ENCODE measurements at regions not wholly inside any gene's neighbourhood (a gene's known extent, or its start where the extent isn't known, plus 50 kb on each side); places are given as distances from the start of the nearest gene placed in this dataset.

DNA sequence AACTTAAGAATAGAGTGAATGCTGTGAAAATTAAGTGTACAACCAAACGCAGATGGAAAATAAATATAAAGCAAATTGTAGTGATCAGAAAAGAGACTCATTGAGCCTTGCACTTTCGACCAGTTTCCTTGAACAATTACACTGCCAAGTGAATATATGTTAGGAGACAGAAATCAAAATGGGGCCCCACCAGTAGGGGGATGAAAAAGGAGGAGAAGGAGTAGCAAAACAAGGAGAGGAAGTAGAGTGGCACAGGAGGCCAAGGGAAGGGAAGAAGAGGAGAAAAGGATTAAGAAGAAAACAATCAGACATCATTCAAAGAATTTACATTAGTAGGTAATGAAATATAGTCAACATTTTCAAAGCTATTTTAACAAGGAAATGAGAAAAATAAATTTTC, 1770.6 kb downstream of the PLA2G4A start:
- Histone ChIP-seq H3K4me3 (ENCODE audit: low read length in 3 of 3) (no peak overlapping the region), H3K36me3 (ENCODE audit: control insufficient read depth in 2 of 3, insufficient read depth in 3 of 3, low read length in 3 of 3) (no peaks in the 10 kb centered on the region), H3K27me3 (ENCODE audit: control insufficient read depth, insufficient read depth, low read length) (no peaks in the 10 kb centered on the region), H3K4me1 (ENCODE audit: control insufficient read depth in 2 of 3, insufficient read depth in 2 of 3, low read depth in 1 of 3, low read length in 3 of 3) (no peaks in the 10 kb centered on the region), H3K9ac (ENCODE audit: low read length in 3 of 3) (no peak overlapping the region), H3K9me3 (ENCODE audit: control insufficient read depth in 2 of 3, insufficient read depth in 1 of 3, low read length in 3 of 3) (no peaks in the 10 kb centered on the region), H3K27ac (ENCODE audit: low read depth in 2 of 2, low read length in 2 of 2) (no peak overlapping the region)
- FAIRE-seq (no peak), DNase-seq (no peak)
- intact Hi-C loops (cut with DNase I), result no loop called here
- TF ChIP-seq, protein P1, sequence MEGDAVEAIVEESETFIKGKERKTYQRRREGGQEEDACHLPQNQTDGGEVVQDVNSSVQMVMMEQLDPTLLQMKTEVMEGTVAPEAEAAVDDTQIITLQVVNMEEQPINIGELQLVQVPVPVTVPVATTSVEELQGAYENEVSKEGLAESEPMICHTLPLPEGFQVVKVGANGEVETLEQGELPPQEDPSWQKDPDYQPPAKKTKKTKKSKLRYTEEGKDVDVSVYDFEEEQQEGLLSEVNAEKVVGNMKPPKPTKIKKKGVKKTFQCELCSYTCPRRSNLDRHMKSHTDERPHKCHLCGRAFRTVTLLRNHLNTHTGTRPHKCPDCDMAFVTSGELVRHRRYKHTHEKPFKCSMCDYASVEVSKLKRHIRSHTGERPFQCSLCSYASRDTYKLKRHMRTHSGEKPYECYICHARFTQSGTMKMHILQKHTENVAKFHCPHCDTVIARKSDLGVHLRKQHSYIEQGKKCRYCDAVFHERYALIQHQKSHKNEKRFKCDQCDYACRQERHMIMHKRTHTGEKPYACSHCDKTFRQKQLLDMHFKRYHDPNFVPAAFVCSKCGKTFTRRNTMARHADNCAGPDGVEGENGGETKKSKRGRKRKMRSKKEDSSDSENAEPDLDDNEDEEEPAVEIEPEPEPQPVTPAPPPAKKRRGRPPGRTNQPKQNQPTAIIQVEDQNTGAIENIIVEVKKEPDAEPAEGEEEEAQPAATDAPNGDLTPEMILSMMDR (IDR thresholded peaks at IDR 0.05; ENCODE audit: borderline replicate concordance, extremely low read depth, insufficient read depth), result no peak

DNA sequence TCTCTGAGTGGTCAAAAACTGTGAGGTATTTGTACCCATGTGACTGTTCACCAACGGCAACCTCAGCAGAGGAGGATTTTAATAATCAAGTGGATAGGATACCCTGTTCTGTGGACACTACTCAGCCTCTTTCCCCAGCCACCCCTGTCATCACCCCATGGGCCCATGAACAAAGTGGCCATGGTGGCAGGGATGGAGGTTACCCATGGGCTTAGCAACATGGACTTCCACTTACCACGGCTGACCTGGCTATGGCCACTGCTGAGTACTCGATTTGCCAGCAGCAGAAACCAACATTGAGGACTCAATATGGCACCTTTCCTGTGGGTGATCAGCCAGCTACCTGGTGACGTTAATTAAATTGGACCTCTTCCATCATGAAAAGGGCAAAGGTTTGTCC, 1782.7 kb downstream of the PLA2G4A start:
- FAIRE-seq (no peak), DNase-seq (no peak)
- Histone ChIP-seq H3K4me3 (ENCODE audit: low read length in 3 of 3) (no peak overlapping the region), H3K36me3 (ENCODE audit: control insufficient read depth in 2 of 3, insufficient read depth in 3 of 3, low read length in 3 of 3) (no peaks in the 10 kb centered on the region), H3K27ac (ENCODE audit: low read depth in 2 of 2, low read length in 2 of 2) (no peak overlapping the region), H3K9ac (ENCODE audit: low read length in 3 of 3) (no peak overlapping the region), H3K9me3 (ENCODE audit: control insufficient read depth in 2 of 3, insufficient read depth in 1 of 3, low read length in 3 of 3) (peaks cover 0 to 11% (median 0%) of the 10 kb centered on the region in 3 donors), H3K27me3 (ENCODE audit: control insufficient read depth, insufficient read depth, low read length) (no peaks in the 10 kb centered on the region), H3K4me1 (ENCODE audit: control insufficient read depth in 2 of 3, insufficient read depth in 2 of 3, low read depth in 1 of 3, low read length in 3 of 3) (no peaks in the 10 kb centered on the region)
- intact Hi-C loops (cut with DNase I), result no loop called here
- TF ChIP-seq, protein P1 (IDR thresholded peaks at IDR 0.05; ENCODE audit: borderline replicate concordance, extremely low read depth, insufficient read depth), result no peak

DNA sequence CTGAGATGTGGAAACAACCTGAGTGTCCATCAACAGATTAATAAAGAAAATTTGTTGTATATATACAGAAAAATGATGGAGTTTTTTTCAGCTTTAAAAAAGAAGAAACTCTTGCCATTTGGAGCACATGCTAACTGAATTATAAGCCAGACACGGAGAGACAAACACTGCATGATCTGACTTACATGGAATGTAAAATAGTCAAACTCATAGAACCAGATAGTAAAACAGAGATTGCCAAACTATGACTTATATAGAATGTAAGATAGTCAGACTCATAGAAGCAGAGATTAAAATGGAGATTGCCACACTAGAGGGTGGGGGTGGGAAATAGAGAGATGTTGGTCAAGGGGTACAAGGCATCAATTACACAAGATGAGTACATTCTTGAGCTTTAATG, 1786.6 kb downstream of the PLA2G4A start:
- intact Hi-C loops (cut with DNase I), result no loop called here
- H3K4me3 ChIP-seq (ENCODE audit: low read length in 3 of 3), result no peak overlapping the region
- H3K4me1 ChIP-seq (ENCODE audit: control insufficient read depth in 2 of 3, insufficient read depth in 2 of 3, low read depth in 1 of 3, low read length in 3 of 3), result no peaks in the 10 kb centered on the region
- no peak overlapping the region for H3K9ac ChIP-seq (ENCODE audit: low read length in 3 of 3)
- TF ChIP-seq, protein P1 (IDR thresholded peaks at IDR 0.05; ENCODE audit: borderline replicate concordance, extremely low read depth, insufficient read depth), result no peak
- no peaks in the 10 kb centered on the region for H3K36me3 ChIP-seq (ENCODE audit: control insufficient read depth in 2 of 3, insufficient read depth in 3 of 3, low read length in 3 of 3)
- no peaks in the 10 kb centered on the region for H3K27me3 ChIP-seq (ENCODE audit: control insufficient read depth, insufficient read depth, low read length)
- FAIRE-seq (no peak), DNase-seq (no peak)
- peaks cover 0 to 7% (median 0%) of the 10 kb centered on the region in 3 donors for H3K9me3 ChIP-seq (ENCODE audit: control insufficient read depth in 2 of 3, insufficient read depth in 1 of 3, low read length in 3 of 3)
- no peak overlapping the region for H3K27ac ChIP-seq (ENCODE audit: low read depth in 2 of 2, low read length in 2 of 2)

DNA sequence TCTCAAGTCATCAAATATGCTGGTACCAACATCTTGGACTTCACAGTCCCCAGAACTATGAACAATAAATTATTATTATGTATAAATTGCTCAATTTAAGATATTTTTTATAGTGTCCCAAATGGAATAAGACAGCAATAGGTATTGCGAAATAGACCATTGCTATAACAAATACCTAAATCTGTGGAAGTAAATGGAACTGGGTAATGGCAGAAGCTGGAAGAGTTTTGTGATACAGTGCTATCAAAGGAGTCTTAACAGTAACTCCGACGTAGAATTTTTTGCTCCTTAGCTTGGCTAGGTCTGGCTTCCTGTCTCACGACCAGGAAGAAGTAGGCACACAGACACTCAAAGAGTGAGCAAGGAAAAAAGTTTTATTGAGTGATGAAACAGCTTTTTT, 1791.5 kb downstream of the PLA2G4A start:
- Histone ChIP-seq H3K9ac (ENCODE audit: low read length in 3 of 3) (no peak overlapping the region), H3K27me3 (ENCODE audit: control insufficient read depth, insufficient read depth, low read length) (no peaks in the 10 kb centered on the region), H3K4me3 (ENCODE audit: low read length in 3 of 3) (no peak overlapping the region), H3K27ac (ENCODE audit: low read depth in 2 of 2, low read length in 2 of 2) (no peak overlapping the region), H3K9me3 (ENCODE audit: control insufficient read depth in 2 of 3, insufficient read depth in 1 of 3, low read length in 3 of 3) (no peaks in the 10 kb centered on the region), H3K36me3 (ENCODE audit: control insufficient read depth in 2 of 3, insufficient read depth in 3 of 3, low read length in 3 of 3) (no peaks in the 10 kb centered on the region), H3K4me1 (ENCODE audit: control insufficient read depth in 2 of 3, insufficient read depth in 2 of 3, low read depth in 1 of 3, low read length in 3 of 3) (no peaks in the 10 kb centered on the region)
- no peak for DNase-seq
- FAIRE-seq, result no peak
- intact Hi-C loops (cut with DNase I), result no loop called here
- TF ChIP-seq, protein P1 (IDR thresholded peaks at IDR 0.05; ENCODE audit: borderline replicate concordance, extremely low read depth, insufficient read depth), result no peak
